ENCODE measurements at regions not wholly inside any gene's neighbourhood (a gene's known extent, or its start where the extent isn't known, plus 50 kb on each side); places are given as distances from the start of the nearest gene placed in this dataset.

DNA sequence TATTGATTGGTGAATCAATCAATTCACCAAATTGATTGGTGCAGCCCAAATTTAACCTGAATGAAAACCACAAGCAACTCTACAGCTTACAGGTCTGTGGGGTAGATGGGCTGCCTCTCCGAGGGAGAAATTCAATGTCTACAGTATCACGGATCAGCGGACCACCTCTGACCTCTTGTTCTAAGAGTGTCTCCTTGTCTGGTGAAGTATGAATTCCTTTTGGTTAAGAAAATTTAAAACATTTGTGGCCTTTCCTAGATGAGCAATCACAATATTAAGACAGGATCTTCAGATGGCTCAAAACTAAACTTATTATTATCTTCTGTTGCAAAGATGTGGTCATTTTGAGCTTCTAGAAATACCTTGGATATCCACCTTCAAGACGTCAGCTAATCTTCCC, 153.3 kb downstream of the IL15 start:
- TF ChIP-seq, protein P1, sequence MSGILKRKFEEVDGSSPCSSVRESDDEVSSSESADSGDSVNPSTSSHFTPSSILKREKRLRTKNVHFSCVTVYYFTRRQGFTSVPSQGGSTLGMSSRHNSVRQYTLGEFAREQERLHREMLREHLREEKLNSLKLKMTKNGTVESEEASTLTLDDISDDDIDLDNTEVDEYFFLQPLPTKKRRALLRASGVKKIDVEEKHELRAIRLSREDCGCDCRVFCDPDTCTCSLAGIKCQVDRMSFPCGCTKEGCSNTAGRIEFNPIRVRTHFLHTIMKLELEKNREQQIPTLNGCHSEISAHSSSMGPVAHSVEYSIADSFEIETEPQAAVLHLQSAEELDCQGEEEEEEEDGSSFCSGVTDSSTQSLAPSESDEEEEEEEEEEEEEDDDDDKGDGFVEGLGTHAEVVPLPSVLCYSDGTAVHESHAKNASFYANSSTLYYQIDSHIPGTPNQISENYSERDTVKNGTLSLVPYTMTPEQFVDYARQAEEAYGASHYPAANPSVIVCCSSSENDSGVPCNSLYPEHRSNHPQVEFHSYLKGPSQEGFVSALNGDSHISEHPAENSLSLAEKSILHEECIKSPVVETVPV (CRISPR knock-in tag; IDR thresholded peaks at IDR 0.05) = no peak
- no peak for TF ChIP-seq ZNF70 (CRISPR knock-in tag; IDR thresholded peaks at IDR 0.05)
- no peak for TF ChIP-seq GLIS3 (CRISPR knock-in tag; IDR thresholded peaks at IDR 0.05)
- no peak for ATAC-seq

DNA sequence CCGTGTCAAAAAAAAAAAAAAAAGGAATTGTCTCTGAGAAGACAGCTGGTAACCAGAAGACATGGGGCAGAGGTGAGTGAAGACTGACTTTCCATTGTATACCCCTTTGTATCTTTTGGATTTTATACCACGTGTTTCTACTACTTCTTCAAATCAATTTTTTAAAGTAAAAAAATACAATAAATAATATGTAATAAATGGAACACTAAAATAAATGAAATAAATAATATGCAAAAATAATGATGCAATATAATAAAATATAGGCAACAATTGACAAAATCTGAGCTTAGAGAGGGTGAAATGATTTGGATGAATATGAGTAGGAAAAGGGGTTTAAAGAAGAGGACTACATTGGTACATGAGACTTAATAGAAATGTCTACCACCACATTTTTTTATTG, 155.8 kb downstream of the IL15 start:
- no peak for ATAC-seq
- TF ChIP-seq ZFP30 (CRISPR knock-in tag; IDR thresholded peaks at IDR 0.05) (no peak), ISL1 (CRISPR knock-in tag; IDR thresholded peaks at IDR 0.05) (no peak), RARB (CRISPR knock-in tag; IDR thresholded peaks at IDR 0.05) (no peak), ZNF70 (CRISPR knock-in tag; IDR thresholded peaks at IDR 0.05) (no peak), ARNTL (CRISPR knock-in tag; IDR thresholded peaks at IDR 0.05; ENCODE audit: borderline replicate concordance, low read depth) (no peak), ZNF565 (CRISPR knock-in tag; conservative IDR thresholded peaks at IDR 0.05; ENCODE audit: low read depth) (no peak), TCF4 (CRISPR knock-in tag; IDR thresholded peaks at IDR 0.05; ENCODE audit: borderline replicate concordance) (no peak), ZNF8 (CRISPR knock-in tag; IDR thresholded peaks at IDR 0.05) (no peak), CSDC2 (CRISPR knock-in tag; IDR thresholded peaks at IDR 0.05) (no peak), SNAI2 (CRISPR knock-in tag; IDR thresholded peaks at IDR 0.05) (no peak), TOX (CRISPR knock-in tag; IDR thresholded peaks at IDR 0.05; ENCODE audit: borderline replicate concordance) (no peak), PPARA (CRISPR knock-in tag; IDR thresholded peaks at IDR 0.05; ENCODE audit: borderline replicate concordance) (no peak), OSR1 (CRISPR knock-in tag; IDR thresholded peaks at IDR 0.05) (no peak), ZFP3 (CRISPR knock-in tag; IDR thresholded peaks at IDR 0.05) (no peak)
- TF ChIP-seq, protein P1 (CRISPR knock-in tag; IDR thresholded peaks at IDR 0.05) = no peak
- TF ChIP-seq, protein P2, sequence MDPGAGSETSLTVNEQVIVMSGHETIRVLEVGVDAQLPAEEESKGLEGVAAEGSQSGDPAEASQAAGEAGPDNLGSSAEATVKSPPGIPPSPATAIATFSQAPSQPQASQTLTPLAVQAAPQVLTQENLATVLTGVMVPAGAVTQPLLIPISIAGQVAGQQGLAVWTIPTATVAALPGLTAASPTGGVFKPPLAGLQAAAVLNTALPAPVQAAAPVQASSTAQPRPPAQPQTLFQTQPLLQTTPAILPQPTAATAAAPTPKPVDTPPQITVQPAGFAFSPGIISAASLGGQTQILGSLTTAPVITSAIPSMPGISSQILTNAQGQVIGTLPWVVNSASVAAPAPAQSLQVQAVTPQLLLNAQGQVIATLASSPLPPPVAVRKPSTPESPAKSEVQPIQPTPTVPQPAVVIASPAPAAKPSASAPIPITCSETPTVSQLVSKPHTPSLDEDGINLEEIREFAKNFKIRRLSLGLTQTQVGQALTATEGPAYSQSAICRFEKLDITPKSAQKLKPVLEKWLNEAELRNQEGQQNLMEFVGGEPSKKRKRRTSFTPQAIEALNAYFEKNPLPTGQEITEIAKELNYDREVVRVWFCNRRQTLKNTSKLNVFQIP (CRISPR knock-in tag; IDR thresholded peaks at IDR 0.05; ENCODE audit: borderline replicate concordance, low read depth) = no peak
- TF ChIP-seq, protein P3, sequence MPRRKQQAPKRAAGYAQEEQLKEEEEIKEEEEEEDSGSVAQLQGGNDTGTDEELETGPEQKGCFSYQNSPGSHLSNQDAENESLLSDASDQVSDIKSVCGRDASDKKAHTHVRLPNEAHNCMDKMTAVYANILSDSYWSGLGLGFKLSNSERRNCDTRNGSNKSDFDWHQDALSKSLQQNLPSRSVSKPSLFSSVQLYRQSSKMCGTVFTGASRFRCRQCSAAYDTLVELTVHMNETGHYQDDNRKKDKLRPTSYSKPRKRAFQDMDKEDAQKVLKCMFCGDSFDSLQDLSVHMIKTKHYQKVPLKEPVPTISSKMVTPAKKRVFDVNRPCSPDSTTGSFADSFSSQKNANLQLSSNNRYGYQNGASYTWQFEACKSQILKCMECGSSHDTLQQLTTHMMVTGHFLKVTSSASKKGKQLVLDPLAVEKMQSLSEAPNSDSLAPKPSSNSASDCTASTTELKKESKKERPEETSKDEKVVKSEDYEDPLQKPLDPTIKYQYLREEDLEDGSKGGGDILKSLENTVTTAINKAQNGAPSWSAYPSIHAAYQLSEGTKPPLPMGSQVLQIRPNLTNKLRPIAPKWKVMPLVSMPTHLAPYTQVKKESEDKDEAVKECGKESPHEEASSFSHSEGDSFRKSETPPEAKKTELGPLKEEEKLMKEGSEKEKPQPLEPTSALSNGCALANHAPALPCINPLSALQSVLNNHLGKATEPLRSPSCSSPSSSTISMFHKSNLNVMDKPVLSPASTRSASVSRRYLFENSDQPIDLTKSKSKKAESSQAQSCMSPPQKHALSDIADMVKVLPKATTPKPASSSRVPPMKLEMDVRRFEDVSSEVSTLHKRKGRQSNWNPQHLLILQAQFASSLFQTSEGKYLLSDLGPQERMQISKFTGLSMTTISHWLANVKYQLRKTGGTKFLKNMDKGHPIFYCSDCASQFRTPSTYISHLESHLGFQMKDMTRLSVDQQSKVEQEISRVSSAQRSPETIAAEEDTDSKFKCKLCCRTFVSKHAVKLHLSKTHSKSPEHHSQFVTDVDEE (CRISPR knock-in tag; IDR thresholded peaks at IDR 0.05) = no peak
- TF ChIP-seq, protein P4, sequence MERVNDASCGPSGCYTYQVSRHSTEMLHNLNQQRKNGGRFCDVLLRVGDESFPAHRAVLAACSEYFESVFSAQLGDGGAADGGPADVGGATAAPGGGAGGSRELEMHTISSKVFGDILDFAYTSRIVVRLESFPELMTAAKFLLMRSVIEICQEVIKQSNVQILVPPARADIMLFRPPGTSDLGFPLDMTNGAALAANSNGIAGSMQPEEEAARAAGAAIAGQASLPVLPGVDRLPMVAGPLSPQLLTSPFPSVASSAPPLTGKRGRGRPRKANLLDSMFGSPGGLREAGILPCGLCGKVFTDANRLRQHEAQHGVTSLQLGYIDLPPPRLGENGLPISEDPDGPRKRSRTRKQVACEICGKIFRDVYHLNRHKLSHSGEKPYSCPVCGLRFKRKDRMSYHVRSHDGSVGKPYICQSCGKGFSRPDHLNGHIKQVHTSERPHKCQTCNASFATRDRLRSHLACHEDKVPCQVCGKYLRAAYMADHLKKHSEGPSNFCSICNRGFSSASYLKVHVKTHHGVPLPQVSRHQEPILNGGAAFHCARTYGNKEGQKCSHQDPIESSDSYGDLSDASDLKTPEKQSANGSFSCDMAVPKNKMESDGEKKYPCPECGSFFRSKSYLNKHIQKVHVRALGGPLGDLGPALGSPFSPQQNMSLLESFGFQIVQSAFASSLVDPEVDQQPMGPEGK (CRISPR knock-in tag; IDR thresholded peaks at IDR 0.05; ENCODE audit: borderline replicate concordance) = no peak

DNA sequence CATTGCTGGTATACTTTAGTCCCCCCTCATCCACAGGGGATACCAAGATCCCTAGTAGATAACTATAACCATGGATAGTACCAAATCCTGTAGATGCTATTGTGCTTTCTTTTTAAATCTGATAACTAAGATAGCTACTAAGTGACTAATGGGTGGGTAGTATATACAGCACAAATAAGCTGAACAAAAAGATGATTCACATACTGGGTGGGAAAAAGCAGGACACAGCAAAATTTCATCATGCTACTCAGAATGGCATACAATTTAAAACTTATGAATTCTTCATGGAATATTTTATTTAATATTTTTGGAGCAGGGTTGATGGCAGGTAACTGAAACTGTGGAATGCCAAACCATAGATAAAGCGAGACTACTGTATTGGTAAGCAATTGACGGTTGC, 161.6 kb downstream of the IL15 start:
- TF ChIP-seq ZFP3 (CRISPR knock-in tag; IDR thresholded peaks at IDR 0.05) (no peak), OSR1 (CRISPR knock-in tag; IDR thresholded peaks at IDR 0.05) (no peak)
- TF ChIP-seq, protein P5, sequence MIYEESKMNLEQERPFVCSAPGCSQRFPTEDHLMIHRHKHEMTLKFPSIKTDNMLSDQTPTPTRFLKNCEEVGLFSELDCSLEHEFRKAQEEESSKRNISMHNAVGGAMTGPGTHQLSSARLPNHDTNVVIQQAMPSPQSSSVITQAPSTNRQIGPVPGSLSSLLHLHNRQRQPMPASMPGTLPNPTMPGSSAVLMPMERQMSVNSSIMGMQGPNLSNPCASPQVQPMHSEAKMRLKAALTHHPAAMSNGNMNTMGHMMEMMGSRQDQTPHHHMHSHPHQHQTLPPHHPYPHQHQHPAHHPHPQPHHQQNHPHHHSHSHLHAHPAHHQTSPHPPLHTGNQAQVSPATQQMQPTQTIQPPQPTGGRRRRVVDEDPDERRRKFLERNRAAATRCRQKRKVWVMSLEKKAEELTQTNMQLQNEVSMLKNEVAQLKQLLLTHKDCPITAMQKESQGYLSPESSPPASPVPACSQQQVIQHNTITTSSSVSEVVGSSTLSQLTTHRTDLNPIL (CRISPR knock-in tag; IDR thresholded peaks at IDR 0.05; ENCODE audit: low read depth) = no peak
- TF ChIP-seq, protein P3 (CRISPR knock-in tag; IDR thresholded peaks at IDR 0.05) = no peak
- ATAC-seq = no peak

Measured in SK-N-SH treated with all-trans-retinoic acid at 6 μM for 48 hours (cell line).